ENCODE measurements at regions not wholly inside any gene's neighbourhood (a gene's known extent, or its start where the extent isn't known, plus 50 kb on each side); places are given as distances from the start of the nearest gene placed in this dataset.

DNA sequence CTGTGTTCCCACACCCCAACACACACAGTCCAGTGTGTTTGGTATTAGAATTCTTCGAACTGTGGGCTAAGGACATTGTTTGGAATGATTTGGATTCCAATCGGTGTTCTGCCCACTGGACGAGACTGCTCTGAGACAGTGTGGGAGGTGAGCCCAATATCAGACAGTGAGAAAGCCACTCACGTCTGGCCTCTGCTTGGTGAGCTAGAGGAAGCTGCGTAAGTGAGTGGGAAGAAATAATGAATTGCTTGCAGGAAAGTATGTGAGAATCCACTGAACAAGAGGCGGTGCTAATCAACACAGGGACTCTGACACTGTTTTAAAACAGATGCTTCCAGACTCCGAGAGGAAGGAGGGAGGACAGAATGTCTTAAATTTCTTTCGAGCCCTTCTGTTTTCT lies 675.0 kb upstream of the ANKRD30A start:
- TF ChIP-seq, protein P1, sequence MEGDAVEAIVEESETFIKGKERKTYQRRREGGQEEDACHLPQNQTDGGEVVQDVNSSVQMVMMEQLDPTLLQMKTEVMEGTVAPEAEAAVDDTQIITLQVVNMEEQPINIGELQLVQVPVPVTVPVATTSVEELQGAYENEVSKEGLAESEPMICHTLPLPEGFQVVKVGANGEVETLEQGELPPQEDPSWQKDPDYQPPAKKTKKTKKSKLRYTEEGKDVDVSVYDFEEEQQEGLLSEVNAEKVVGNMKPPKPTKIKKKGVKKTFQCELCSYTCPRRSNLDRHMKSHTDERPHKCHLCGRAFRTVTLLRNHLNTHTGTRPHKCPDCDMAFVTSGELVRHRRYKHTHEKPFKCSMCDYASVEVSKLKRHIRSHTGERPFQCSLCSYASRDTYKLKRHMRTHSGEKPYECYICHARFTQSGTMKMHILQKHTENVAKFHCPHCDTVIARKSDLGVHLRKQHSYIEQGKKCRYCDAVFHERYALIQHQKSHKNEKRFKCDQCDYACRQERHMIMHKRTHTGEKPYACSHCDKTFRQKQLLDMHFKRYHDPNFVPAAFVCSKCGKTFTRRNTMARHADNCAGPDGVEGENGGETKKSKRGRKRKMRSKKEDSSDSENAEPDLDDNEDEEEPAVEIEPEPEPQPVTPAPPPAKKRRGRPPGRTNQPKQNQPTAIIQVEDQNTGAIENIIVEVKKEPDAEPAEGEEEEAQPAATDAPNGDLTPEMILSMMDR (conservative IDR thresholded peaks at IDR 0.05 in 1 of 2, IDR thresholded peaks at IDR 0.05 in 1 of 2; ENCODE audit: low read depth in 1 of 2, low read length in 2 of 2), result no peak
- TF ChIP-seq EZH2 (IDR thresholded peaks at IDR 0.05; ENCODE audit: low read length, missing control alignments), result no peak

Data from fibroblast of lung (primary cell).